ENCODE measurements at regions not wholly inside any gene's neighbourhood (a gene's known extent, or its start where the extent isn't known, plus 50 kb on each side); places are given as distances from the start of the nearest gene placed in this dataset.
A peak's percentile ranks its signal among the peaks of the same experiment; 100 is the strongest.

DNA sequence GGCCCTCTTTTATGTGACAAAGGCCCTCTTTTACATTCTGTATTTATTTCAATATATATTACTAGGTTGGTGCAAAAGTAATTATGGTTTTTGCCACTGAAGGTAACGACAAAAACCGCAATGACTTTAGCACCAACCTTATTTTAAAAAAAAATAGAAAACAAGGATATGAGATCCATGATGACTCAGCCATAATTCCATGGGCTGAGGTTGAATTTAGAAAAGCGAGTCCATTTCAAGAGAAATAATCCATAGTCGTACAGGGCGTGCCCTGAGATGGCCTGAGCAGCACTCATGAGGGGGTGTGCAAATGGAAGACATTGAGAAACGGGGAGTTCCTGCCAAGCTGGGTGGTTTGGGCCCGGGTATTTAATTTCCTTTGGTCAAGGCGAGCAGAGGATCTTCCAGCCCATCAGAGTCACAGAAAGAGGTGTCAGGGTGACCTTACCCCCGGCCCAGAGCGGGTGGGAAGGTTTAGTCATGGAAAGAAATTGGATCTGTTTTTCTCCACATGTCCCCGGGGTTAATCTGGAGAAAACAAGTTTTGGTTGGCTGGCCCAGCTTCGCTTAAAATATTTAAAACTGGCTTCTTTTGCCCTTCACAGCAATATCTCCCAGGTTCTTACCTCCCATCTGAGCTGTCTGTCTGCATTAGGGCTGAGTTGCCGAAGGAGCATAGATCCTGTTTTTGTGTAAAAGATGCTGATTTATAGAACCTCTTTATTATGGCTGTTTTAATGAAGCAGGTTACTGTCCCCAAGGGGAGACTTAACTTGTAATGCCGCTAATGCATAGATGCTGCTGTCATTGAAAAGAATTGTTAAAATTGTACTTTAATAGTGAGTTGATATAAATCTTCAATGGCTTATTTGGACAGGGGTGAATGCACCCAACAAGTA lies 255.6 kb downstream of the PREX1 start:
- no peak for DNase-seq (ENCODE audit: low spot score)

DNA sequence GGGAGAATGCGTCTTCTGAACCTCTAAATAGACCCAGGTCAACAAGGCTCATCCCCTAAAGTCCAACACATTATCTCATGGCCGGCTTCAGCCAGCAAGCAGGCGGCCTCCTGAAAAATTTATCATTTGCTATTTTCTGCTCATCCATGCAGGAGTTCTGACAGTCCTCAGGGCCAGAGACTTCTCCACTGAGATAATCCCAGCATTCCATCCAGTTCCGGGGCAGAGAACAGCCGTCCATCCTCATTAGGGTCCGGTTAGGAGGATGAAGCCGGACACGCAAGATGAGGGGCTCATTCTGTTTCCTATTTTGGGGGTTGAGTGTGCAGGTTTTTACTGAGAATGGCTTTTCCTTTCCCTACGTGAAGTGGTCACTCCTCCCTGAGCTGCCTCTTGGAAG lies 258.1 kb downstream of the PREX1 start:
- DNase-seq (ENCODE audit: low spot score) = no peak

DNA sequence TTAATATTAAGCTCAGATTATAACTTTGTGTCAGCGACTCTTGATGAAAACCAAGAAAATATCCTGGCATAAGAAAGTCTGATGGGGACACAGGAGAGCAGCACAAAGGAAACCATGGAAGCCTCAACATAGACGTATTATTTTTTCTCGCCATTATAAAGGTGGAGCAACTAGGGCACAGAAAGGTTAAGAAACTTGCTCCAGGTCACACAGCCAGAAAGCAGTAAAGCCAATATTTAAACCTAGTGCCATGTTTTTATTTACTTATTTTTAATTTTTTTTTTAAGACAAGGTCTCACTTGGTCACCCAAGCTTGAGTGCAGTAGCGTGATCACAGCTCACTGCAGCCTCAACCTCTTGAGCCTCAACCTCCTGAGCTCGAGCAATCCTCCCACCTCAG lies 259.3 kb downstream of the PREX1 start:
- DNase-seq (ENCODE audit: low spot score) = no peak

DNA sequence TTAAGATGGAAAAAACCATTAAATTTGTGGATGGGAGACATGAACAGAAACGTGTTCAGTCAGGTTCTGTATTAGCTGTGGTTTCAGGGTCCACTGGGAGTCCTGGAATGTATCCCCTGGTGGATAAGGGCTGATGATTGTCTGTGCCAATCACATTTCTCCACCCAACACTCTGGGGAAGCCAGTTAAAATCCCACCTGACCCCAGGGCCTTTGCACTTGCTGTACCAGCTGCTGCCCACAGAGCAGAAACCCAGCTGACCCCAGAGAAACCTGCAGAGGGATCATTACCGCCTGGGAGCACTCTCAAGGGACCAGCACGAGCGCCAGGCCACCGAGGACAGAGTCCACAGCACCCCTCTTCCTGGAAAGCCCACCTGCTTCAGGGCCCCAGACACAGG lies 260.7 kb downstream of the PREX1 start:
- no peak for DNase-seq (ENCODE audit: low spot score)

DNA sequence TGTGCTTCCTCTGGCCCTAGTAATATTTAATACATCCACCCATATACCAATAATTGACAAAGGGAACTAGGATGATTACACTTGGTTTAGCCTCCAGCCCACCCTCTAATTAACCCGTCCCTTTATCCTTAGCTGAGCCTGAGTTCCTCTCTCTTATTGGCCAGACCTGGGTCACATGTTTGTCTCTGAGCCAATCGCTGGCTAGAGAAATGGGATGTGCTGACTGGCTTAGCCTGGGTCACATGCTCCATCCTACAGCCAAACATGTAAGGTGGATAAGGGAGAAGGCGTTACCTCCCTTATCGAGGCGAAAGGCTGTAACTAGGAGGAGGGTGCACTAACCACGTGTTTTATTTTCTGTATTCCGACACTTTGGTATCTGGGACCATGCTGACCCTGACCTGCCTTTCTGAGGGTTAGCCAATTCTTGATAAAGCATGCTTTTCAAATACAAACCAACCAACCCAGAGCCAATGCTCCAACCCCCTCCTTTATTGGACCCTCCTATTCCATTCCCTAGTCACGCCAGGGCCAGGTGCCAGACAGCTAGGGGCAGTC lies 262.7 kb downstream of the PREX1 start:
- no peak for DNase-seq (ENCODE audit: low spot score)

DNA sequence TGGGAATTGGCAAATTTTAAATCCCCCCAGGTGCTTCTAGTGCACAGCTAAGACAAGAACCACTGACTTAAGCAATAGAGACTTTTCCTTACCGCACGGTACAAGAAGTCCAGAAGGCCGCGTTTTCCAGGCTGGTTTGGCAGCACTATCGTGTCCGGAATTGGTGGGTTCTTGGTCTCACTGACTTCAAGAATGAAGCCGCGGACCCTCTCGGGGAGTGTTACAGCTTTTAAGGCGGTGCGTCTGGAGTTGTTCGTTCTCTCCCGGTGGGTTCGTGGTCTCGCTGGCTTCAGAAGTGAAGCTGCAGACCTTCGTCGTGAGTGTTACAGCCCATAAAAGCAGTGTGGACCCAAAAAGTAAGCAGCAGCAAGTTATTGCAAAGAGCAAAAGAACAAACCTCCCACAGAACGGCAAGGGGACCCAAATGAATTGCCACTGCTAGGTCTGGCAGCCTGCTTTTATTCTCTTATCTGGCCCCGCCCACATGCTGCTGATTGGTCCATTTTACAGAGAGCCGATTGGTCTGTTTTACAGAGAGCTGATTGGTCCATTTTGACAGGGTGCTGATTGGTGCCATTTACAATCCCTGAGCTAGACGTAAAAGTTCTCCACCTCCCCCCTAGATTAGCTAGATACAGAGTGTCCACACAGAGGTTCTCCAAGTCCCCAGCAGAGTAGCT lies 264.5 kb downstream of the PREX1 start:
- DNase-seq (ENCODE audit: low spot score) = no peak

DNA sequence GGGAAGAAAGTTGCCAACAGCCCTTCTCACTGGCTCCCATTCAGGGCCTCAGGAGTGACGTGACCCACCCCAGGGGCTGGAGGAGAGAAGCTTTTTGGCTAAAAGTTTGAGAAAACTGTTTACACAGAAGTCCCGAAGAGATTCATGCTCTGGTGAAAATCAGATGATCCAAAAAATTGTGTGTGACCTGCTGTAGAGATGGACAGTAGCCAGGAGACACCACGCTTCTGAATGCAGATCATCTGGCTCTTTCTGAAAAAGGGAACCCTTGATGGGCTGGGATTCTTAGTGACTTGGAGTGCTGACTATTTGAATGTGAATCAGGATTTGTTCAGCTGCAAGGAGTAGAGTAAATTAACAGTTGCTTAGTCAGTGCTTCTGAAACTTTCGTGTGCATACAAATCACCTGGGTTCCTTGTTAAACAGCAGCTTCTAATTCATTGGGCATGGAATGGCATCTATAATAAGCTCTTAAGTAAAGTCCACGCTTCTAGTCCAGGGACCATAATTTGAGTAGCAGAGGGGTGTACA lies 265.1 kb downstream of the PREX1 start:
- DNase-seq (ENCODE audit: low spot score) = no peak

DNA sequence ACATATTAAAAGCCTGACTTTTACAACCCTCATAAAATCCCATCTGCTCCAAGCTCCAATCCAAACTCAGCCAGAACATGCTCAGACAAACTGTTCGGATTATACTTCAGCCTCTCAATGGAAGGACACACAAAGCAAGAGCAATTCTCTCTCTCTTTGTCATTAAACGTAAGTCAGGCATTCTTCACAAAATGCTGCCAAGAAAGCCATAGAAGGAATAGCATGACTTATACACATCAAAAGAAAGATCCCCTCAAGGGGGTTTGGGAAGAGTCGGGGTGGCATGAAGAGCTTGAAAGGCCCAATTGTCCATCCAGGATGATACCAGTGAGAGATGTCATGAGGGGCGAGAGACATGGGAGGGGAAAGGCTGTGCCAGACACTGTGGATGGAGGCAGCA lies 268.9 kb downstream of the PREX1 start:
- DNase-seq (ENCODE audit: low spot score) = no peak

DNA sequence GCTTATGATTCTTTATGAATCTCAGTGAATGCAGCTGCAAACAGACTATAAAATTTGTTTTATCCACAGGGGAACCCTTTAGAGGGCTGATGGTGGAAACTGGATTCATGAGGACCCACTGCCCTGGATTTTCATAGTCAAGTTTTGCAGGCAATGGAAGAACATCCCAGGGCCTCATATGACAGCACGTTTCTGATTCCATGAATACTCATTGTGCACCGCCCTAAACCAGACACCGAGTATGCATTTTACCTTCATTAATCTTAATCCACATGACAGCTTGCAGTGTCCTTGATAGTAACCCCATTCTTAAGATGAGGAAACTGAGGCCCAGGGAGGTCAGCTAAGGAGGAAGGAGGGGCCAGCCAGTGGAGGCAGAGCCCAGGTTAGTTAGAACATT lies 270.4 kb downstream of the PREX1 start:
- no peak for DNase-seq (ENCODE audit: low spot score)

DNA sequence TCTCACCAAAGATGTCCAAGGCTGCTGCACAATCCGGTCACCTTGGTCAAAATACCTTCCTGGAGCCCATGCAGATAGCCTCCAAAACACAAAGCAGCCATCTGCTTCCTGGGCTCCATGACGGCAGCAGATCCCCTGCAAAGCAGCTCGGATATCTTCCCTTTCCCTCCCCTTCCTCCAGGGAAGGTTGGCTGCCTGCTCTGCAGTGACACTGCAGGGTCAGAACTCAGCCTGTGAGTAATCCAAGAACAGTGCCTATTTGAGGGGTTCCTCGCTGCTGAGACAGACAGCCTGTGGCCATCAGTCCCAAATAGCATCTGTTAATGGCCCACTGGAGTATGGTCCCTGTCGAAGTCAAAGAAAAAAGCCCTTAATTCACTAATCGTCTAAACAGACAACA lies 270.8 kb downstream of the PREX1 start:
- DNase-seq (ENCODE audit: low spot score) = no peak

DNA sequence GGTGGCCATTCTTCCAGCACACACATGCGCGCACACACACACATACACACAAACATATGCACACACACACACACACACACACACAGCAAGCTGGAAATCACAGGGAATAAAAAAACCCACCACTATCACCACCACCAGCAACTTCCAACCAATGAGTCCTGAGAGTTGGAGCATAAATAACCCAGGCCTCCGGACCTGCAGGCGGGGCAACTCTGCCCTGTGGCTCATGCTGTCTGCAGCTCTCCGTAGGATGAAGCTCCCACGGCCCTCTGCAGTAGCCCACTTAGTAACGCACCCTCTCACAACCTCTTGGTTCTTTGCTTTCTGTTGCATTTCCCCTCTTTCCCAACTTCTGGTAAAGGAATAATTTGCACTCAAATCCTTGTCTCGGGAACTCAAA lies 275.2 kb downstream of the PREX1 start:
- no peak for DNase-seq (ENCODE audit: low spot score)

DNA sequence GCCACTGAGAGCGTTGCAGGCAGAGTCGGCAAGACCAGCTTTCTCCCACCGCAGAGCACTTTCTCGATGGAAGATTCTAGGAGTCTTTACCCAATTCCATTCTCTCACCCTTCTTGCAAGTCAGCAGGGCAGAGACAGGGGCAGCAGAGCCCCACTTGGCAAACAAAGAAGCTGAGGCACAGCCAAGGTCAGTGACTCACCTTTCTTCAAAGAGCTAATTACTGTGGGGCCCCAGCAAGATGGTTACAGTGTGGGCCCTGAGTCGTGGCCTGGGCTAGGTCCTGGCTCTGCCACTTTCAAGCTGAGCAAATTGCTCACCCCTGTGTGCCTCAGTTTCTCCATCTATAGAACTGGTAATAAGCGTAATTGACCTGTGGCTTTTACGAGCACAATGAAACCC lies 277.0 kb downstream of the PREX1 start:
- DNase-seq (ENCODE audit: low spot score) = no peak

DNA sequence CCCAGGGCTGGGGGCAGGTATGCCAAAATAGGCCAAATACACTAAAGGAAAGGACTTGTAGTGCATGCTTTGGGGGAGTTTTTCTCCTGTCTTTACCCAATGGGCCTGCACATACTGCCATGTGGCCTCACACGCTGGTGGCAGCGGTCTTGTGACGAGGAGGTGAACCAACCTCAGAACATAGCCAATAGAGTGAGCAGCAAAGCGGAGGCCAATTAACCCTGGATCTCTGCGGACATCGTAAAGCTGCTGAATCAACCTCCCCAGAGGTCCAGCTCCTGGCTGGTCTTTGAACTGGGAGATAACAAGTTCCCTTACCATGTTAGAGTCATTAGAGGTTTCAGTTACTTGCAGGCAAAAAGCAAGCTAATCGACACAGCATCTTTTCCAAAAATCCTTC lies 280.1 kb downstream of the PREX1 start:
- no peak for DNase-seq (ENCODE audit: low spot score)

DNA sequence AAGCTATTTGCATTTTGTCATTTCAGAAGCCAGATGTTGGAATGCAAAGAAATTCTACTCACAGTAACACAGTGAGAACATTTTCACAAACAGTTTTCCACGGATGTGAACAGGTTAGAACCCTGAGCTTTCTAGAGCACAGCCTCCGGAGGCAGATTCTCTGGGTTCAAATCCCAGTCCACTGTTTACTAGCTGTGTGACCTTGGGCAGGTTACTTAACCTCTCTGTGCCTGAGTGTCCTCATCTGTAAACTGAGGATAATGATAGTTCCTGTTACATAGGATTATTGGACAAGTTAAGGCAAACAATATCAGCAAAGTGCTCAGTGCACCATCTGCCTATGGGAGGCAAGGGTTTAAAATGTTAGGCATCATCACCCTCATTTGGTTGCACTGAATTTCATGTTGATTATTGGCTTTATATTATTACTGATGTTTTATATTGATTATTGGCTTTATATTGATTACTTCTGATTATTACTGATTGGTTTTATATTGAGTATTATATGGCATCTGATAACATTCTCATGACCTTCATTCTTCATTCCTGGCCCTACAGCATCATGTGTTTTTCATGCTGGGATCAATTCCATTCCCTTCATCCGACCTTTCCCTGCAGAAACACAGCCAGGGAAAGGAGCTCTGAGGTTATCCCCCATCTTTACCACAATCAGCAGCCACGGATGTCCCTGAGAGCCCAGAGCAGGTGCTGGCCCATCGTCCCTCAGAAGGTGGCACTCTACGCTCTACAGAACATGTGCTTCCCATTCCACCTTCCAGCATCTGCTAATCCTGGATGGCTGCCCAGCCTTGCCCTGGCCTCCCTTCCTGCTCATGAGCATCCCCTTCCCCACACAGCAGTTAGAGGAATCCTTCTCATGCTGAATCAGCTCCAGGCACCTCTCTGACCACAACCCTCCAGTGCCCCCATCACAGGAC lies 283.1 kb downstream of the PREX1 start:
- DNase-seq (ENCODE audit: low spot score) = no peak

DNA sequence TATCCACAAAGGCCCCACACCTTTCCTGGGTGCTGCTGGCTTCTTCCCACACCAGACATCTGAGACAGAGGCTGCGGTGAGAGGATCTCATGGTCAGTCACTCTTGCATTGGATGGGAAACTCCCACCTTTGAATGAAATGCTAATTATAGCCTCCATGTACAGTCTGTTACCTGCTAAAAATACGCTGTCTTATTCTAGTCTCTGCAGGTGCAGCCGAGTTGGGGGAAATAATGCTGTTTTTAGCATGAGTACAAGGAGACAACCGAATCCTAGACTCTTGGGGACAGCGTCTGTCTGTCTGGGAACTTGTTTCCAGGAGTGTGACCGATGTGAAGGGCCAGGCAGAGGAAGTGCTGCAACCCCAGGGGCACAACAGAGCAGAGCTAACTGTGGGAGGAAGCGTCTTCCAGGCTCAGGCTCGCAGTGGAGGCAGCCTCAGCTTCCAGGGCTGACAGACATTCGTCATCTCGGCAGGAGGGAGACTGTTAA lies 286.2 kb downstream of the PREX1 start:
- DNase-seq (ENCODE audit: low spot score) = no peak

DNA sequence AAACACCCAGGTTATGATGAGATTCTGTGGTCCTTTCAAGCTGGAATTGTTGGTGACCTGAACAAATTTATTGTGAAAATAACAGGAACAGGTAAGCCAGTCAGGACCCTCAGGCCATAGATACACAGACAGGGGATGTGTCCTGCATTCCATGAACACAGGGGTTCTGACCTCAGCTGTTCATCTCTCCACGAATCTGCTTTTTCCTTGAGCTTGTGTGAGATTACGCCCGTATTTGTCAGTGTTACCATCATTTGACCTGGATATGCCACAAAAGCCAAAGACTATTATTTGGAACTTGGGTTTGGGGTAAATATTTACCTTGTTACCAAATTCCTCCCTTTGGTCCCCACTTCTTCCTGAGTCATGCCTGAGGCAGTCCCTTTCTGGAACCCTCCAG lies 288.9 kb downstream of the PREX1 start:
- no peak for DNase-seq (ENCODE audit: low spot score)

DNA sequence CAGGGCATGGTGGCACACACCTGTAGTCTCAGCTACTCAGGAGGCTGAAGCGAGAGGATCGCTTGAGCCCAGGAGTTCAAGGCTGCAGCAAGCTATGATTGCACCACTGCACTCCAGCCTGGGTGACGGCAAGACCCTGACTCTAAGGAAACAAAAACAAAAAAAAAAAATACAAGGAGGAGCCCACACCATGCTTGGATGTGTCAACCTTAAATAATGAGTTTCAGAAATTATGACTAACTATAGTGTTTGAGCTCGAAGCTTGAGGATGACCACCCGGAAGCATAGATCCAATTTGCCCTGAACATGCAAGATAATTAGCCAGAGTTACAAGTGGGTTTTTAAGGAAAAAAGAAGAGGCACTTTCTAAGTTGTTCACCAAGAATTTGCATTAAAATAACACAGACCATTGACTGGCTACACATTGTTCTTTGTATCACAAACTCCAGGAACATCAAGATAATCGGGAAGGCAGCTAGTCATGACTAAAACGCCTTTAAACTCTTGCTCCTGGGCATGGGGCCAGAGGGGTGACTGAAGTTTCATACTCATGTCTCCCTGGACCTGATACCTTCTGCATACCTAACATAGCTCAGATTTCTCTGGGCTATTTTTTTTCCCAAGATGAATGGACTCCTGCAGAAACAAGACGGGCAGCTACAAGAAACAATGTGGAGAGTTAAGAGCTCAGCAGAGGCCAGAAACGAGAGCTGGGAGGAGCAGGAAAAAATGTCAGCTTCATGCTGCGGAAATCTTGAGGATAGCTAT lies 289.6 kb downstream of the PREX1 start:
- peak; percentile 46 for DNase-seq (ENCODE audit: low spot score)

DNA sequence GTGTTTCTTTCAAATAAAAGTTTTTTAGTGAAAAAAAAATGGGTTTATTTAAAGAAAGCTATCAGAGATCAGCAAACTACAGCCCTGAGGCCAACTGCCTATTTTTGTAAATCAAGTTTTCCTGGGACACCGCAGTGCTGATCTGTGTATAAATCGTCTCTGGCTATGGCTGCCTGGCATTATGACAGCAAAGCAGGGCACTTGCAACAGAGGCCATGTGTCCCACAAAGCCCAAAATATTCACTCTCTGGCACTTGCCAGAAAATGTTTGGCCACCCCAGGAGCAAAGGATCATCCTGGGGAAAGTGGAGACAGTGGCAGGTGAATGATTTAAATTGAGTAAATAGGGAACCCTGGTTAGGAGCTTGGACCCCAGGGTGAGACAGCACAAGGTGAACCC lies 291.6 kb downstream of the PREX1 start:
- DNase-seq (ENCODE audit: low spot score) = no peak

DNA sequence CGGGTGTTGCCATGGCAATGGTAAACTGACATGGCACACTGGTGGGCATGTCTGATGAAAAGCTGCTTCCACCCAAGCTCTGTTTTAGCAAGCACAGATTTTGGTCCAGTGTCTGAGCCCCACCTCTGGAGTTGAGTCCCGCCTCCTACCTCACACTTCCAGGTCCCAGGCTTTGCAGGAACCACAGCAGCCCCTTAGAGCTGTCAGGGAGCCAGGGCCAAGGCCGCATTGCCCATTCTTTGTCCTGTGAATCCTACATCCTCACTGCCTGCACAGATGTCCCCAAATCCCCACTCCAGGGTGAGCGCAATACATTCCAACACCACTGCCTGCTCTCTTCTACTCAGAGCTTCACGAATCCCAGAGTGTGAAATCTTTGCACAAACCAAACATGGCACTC lies 292.2 kb downstream of the PREX1 start:
- DNase-seq (ENCODE audit: low spot score) = no peak

DNA sequence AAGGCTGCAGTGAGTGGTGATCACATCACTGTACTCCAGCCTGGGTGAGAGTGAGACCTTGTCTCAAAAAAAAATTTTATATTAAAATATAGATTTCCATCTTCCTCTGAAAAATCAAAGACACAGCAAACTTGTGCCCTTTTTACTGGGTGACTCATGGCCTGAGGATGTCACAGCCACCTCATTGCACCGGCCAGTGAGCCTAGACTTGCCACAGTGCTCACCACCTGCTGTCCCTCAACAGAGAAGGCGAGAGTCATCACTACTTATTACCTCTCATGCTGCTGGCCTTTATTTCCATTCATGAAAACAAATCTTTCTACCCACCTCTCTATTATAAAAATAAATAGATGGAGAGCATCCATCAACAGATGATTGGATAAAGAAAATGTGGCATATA lies 295.8 kb downstream of the PREX1 start:
- DNase-seq (ENCODE audit: low spot score) = no peak

DNA sequence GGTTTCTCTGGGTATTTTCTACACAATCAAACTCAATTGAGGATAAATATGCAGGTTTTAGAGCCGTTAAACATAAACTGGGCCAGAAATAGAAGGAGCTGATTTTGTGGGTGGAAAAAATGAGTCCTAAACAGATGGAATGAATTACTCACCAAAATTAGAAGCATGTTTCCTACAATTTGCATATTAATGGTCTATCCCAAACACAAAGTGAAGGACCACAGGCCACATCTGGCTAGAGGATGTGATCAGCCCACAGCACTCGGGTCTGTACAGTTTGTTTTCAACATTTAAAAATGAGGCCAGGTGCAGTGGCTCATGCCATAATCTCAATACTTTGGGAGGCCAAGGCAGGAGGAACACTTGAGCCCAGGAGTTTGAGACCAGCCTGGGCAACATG lies 296.3 kb downstream of the PREX1 start:
- no peak for DNase-seq (ENCODE audit: low spot score)
